Liver (tissue), 7 donors: ENCODE measurements at regions not wholly inside any gene's neighbourhood (a gene's known extent, or its start where the extent isn't known, plus 50 kb on each side); places are given as distances from the start of the nearest gene placed in this dataset.

Experiments used
- DNase-seq: peaks from one replicate; pipeline ENCODE4 v3.0.0-alpha.2; 2017; ENCODE audit warnings: low spot score
- H3K27ac ChIP-seq, 2 donors: one replicate each; pipeline ENCODE4 v1.7.0; 2013; ENCODE audit warnings: inconsistent platforms in 2 of 2, low read length in 2 of 2, control low read depth in 1 of 2, low read depth in 1 of 2, mild to moderate bottlenecking in 1 of 2
- H3K27me3 ChIP-seq, 4 donors: one replicate each; pipeline versions ENCODE4 v1.6.1 to v1.7.0; 2013; ENCODE audit warnings: low read length in 3 of 4, inconsistent platforms in 1 of 4, mild to moderate bottlenecking in 1 of 4, moderate library complexity in 1 of 4; ENCODE audit not compliant: control insufficient read depth in 4 of 4, insufficient read depth in 4 of 4
- H3K36me3 ChIP-seq, 4 donors: one replicate each; pipeline versions ENCODE4 v1.6.1 to v1.7.0; 2013; ENCODE audit warnings: low read length in 3 of 4, mild to moderate bottlenecking in 3 of 4, low read depth in 1 of 4, moderate library complexity in 1 of 4; ENCODE audit not compliant: control insufficient read depth in 4 of 4, insufficient read depth in 3 of 4
- H3K4me1 ChIP-seq, 4 donors: one replicate each; pipeline versions ENCODE4 v1.6.1 to v1.7.0; 2013; ENCODE audit warnings: low read length in 3 of 4, mild to moderate bottlenecking in 3 of 4, moderate library complexity in 1 of 4; ENCODE audit not compliant: control insufficient read depth in 4 of 4, insufficient read depth in 4 of 4
- H3K4me3 ChIP-seq, 3 donors: one replicate each; pipeline versions ENCODE4 v1.6.1 to v1.7.0; 2013; ENCODE audit warnings: low read length in 3 of 3, control low read depth in 1 of 3, low read depth in 1 of 3, mild to moderate bottlenecking in 1 of 3
- H3K9ac ChIP-seq, 2 donors: one replicate each; pipeline ENCODE4 v1.7.0; 2013; ENCODE audit warnings: low read length in 2 of 2, mild to moderate bottlenecking in 2 of 2, moderate library complexity in 2 of 2, control low read depth in 1 of 2, low read depth in 1 of 2
- H3K9me3 ChIP-seq, 4 donors: one replicate each; pipeline versions ENCODE4 v1.6.1 to v1.7.0; 2013; ENCODE audit warnings: low read length in 3 of 4; ENCODE audit not compliant: control insufficient read depth in 4 of 4
- ATF3 ChIP-seq: IDR thresholded peaks from 2 replicates; pipeline ENCODE4 v1.6.1; 2016; ENCODE audit warnings: antibody characterized with exemption
- EGR1 ChIP-seq, 2 donors: IDR thresholded peaks; 2 replicates each; pipeline ENCODE4 v1.6.1; 2016 to 2018; ENCODE audit warnings: antibody characterized with exemption in 2 of 2, low read depth in 2 of 2
- FOXA1 ChIP-seq: IDR thresholded peaks from 2 replicates; pipeline ENCODE4 v1.6.1; 2016; ENCODE audit warnings: antibody characterized with exemption
- FOXA2 ChIP-seq: IDR thresholded peaks from 2 replicates; pipeline ENCODE4 v1.6.1; 2016; ENCODE audit warnings: antibody characterized with exemption
- GABPA ChIP-seq, 2 donors: IDR thresholded peaks in 1 of 2; conservative IDR thresholded peaks in 1 of 2; 2 replicates each; pipeline ENCODE4 v1.6.1; 2016; ENCODE audit warnings: antibody characterized with exemption in 2 of 2, mild to moderate bottlenecking in 1 of 2, moderate library complexity in 1 of 2
- HNF4A ChIP-seq, 2 donors: conservative IDR thresholded peaks; 2 replicates each; pipeline ENCODE4 v1.6.1; 2016; ENCODE audit warnings: antibody characterized with exemption in 2 of 2, mild to moderate bottlenecking in 2 of 2
- HNF4G ChIP-seq: IDR thresholded peaks from 2 replicates; pipeline ENCODE4 v1.6.1; 2016; ENCODE audit warnings: antibody characterized with exemption
- JUND ChIP-seq, 2 donors: IDR thresholded peaks; 2 replicates each; pipeline ENCODE4 v1.6.1; 2016; ENCODE audit warnings: antibody characterized with exemption in 2 of 2
- MAX ChIP-seq: IDR thresholded peaks from 2 replicates; pipeline ENCODE4 v1.6.1; 2016; ENCODE audit warnings: antibody characterized with exemption
- NR2F2 ChIP-seq: IDR thresholded peaks from 2 replicates; pipeline ENCODE4 v1.6.1; 2016; ENCODE audit warnings: antibody characterized with exemption
- RAD21 ChIP-seq, 2 donors: IDR thresholded peaks; 2 replicates each; pipeline ENCODE4 v1.6.1; 2016; ENCODE audit warnings: antibody characterized with exemption in 2 of 2, mild to moderate bottlenecking in 2 of 2
- REST ChIP-seq: IDR thresholded peaks from 2 replicates; pipeline ENCODE4 v1.6.1; 2016; ENCODE audit warnings: antibody characterized with exemption, mild to moderate bottlenecking
- RXRA ChIP-seq, 2 donors: IDR thresholded peaks; 2 replicates each; pipeline ENCODE4 v1.6.1; 2017 to 2018; ENCODE audit warnings: antibody characterized with exemption in 2 of 2, mild to moderate bottlenecking in 1 of 2
- SP1 ChIP-seq: IDR thresholded peaks from 2 replicates; pipeline ENCODE4 v1.6.1; 2018; ENCODE audit warnings: antibody characterized with exemption, mild to moderate bottlenecking
- TAF1 ChIP-seq: conservative IDR thresholded peaks from 2 replicates; pipeline ENCODE4 v1.6.1; 2016; ENCODE audit warnings: antibody characterized with exemption, mild to moderate bottlenecking
- YY1 ChIP-seq: IDR thresholded peaks from 2 replicates; pipeline ENCODE4 v1.6.1; 2016; ENCODE audit warnings: antibody characterized with exemption, mild to moderate bottlenecking
- ZBTB33 ChIP-seq: IDR thresholded peaks from 2 replicates; pipeline ENCODE4 v1.6.1; 2016; ENCODE audit warnings: antibody characterized with exemption
- WGBS: extraction: QIAGEN DNeasy Blood & Tissue Kit; methylation state at CpG from one replicate; pipeline ENCODE4 v1.1.7; 2013; 5-methylcytosine and 5-hydroxymethylcytosine counted together
- donor health status: healthy.
- donor health status: healthy.
- donor health status: healthy.
- donor health status: healthy.

- Histone ChIP-seq H3K36me3 (no peaks in the 10 kb centered on the region), H3K4me3 (no peak overlapping the region), H3K27me3 (no peaks in the 10 kb centered on the region), H3K4me1 (no peaks in the 10 kb centered on the region), H3K9me3 (no peaks in the 10 kb centered on the region), H3K9ac (no peak overlapping the region), H3K27ac (peak overlapping the region; percentile 50 to 55)
- TF ChIP-seq RAD21 (IDR thresholded peaks at IDR 0.05) = no peak
- TF ChIP-seq TAF1 = no peak
- no peak for TF ChIP-seq JUND (IDR thresholded peaks at IDR 0.05)
- peak in 1 of 2 donors; percentile 19 for TF ChIP-seq RXRA (IDR thresholded peaks at IDR 0.05)
- no peak for TF ChIP-seq FOXA2
- no peak for TF ChIP-seq ATF3
- TF ChIP-seq FOXA1 = no peak
- TF ChIP-seq NR2F2 = no peak
- TF ChIP-seq EGR1 (IDR thresholded peaks at IDR 0.05; ENCODE audit: low read depth in 2 of 2) = no peak
- peak; percentile 51 for TF ChIP-seq MAX
- 78% methylated on average over 2 of the region's 2 CpGs for WGBS
- DNase-seq = no peak
These were observed 73.5 kb upstream of the XCR1 start for GRCh38 chr3:46100812-46101211.

GRCh38 chr3:46098319-46098761 lies 71.1 kb upstream of the XCR1 start:
- 66% methylated on average over 2 of the region's 2 CpGs for WGBS
- Histone ChIP-seq H3K27me3 (no peaks in the 10 kb centered on the region), H3K36me3 (no peaks in the 10 kb centered on the region), H3K9me3 (no peaks in the 10 kb centered on the region), H3K9ac (no peak overlapping the region), H3K27ac (peak overlapping the region; percentile 57 to 61), H3K4me3 (no peak overlapping the region), H3K4me1 (no peaks in the 10 kb centered on the region)
- no peak for TF ChIP-seq RAD21 (IDR thresholded peaks at IDR 0.05)
- no peak for TF ChIP-seq HNF4G
- no peak for TF ChIP-seq FOXA2
- no peak for TF ChIP-seq TAF1
- TF ChIP-seq SP1 = no peak
- no peak for TF ChIP-seq JUND (IDR thresholded peaks at IDR 0.05)
- no peak for TF ChIP-seq EGR1 (IDR thresholded peaks at IDR 0.05; ENCODE audit: low read depth in 2 of 2)
- no peak for TF ChIP-seq MAX
- TF ChIP-seq NR2F2 = no peak
- no peak for DNase-seq

- Histone ChIP-seq H3K9ac (no peak overlapping the region), H3K4me1 (no peaks in the 10 kb centered on the region), H3K4me3 (no peak overlapping the region), H3K27me3 (no peaks in the 10 kb centered on the region), H3K9me3 (no peaks in the 10 kb centered on the region), H3K27ac (peak overlapping the region; percentile 44 to 57), H3K36me3 (no peaks in the 10 kb centered on the region)
- no peak for DNase-seq
- 78% methylated on average over 6 of the region's 6 CpGs for WGBS
- no peak for TF ChIP-seq MAX
- TF ChIP-seq ATF3 = no peak
- TF ChIP-seq YY1 = no peak
- TF ChIP-seq NR2F2 = no peak
- TF ChIP-seq RXRA (IDR thresholded peaks at IDR 0.05) = no peak
- no peak for TF ChIP-seq HNF4A (conservative IDR thresholded peaks at IDR 0.05)
- TF ChIP-seq REST = no peak
- no peak for TF ChIP-seq ZBTB33
- TF ChIP-seq HNF4G = no peak
- no peak for TF ChIP-seq EGR1 (IDR thresholded peaks at IDR 0.05; ENCODE audit: low read depth in 2 of 2)
- no peak for TF ChIP-seq RAD21 (IDR thresholded peaks at IDR 0.05)
- TF ChIP-seq SP1 = no peak
- TF ChIP-seq JUND (IDR thresholded peaks at IDR 0.05) = no peak
- TF ChIP-seq GABPA (IDR thresholded peaks at IDR 0.05 in 1 of 2, conservative IDR thresholded peaks at IDR 0.05 in 1 of 2) = no peak
- TF ChIP-seq TAF1 = no peak
- TF ChIP-seq FOXA1 = no peak
- no peak for TF ChIP-seq FOXA2
These were observed 70.5 kb upstream of the XCR1 start for GRCh38 chr3:46097691-46098241.
